Thyroid gland (tissue), 4 donors: ENCODE measurements at regions not wholly inside any gene's neighbourhood (a gene's known extent, or its start where the extent isn't known, plus 50 kb on each side); places are given as distances from the start of the nearest gene placed in this dataset.

Experiments
- DNase-seq, 2 donors: peaks; one replicate each; pipeline ENCODE4 v3.0.0-alpha.2; 2019
- H3K27ac ChIP-seq, 3 donors: fragments of 200-600 bp; sonication (generic); 1 replicate in 2 of 3; 2 replicates in 1 of 3; pipeline ENCODE4 v1.5.1; 2016 to 2019; ENCODE audit warnings: mild to moderate bottlenecking in 1 of 3, moderate library complexity in 1 of 3
- H3K27me3 ChIP-seq: fragments of 200-600 bp; sonication (generic); one replicate; pipeline ENCODE4 v1.5.1; 2019
- H3K36me3 ChIP-seq, 2 donors: fragments of 200-600 bp; sonication (generic); one replicate each; pipeline ENCODE4 v1.5.1; 2016 to 2019
- H3K4me1 ChIP-seq, 2 donors: fragments of 200-600 bp; sonication (generic); one replicate each; pipeline ENCODE4 v1.5.1; 2017 to 2019
- H3K4me3 ChIP-seq, 3 donors: fragments of 200-600 bp; sonication (generic); replicated peaks in 1 of 3; 1 replicate in 2 of 3; 2 replicates in 1 of 3; pipeline ENCODE4 v1.5.1; 2016; ENCODE audit warnings: mild to moderate bottlenecking in 1 of 3
- H3K9me3 ChIP-seq: fragments of 200-600 bp; sonication (generic); one replicate; pipeline ENCODE4 v1.5.1; 2017
- POLR2A ChIP-seq, 2 donors: fragments of 450-650 bp; IDR thresholded peaks; one replicate each; pipeline ENCODE4 v1.6.1; 2017; ENCODE audit warnings: antibody characterized with exemption in 2 of 2, mild to moderate bottlenecking in 2 of 2, moderate library complexity in 1 of 2
- WGBS, 2 donors: methylation state at CpG; one replicate each; pipeline ENCODE4 v1.1.5; 2017; 5-methylcytosine and 5-hydroxymethylcytosine counted together
- intact Hi-C: fragments of 100-400 bp; cut with DNase I; formaldehyde crosslinking; loops from one replicate; pipeline ENCODE4 v1.15.1; 2023
- TF ChIP-seq, protein P1 (sequence below), 6 experiments: fragments of 200-600 bp in 3 of 6; fragments of 450-650 bp in 3 of 6; sonication (generic) in 3 of 6; IDR thresholded peaks; one replicate each; pipeline ENCODE4 v1.5.1; 2016 to 2019; ENCODE audit warnings: antibody characterized with exemption in 6 of 6, mild to moderate bottlenecking in 2 of 6, inconsistent platforms in 1 of 6, moderate library complexity in 1 of 6

DNA sequence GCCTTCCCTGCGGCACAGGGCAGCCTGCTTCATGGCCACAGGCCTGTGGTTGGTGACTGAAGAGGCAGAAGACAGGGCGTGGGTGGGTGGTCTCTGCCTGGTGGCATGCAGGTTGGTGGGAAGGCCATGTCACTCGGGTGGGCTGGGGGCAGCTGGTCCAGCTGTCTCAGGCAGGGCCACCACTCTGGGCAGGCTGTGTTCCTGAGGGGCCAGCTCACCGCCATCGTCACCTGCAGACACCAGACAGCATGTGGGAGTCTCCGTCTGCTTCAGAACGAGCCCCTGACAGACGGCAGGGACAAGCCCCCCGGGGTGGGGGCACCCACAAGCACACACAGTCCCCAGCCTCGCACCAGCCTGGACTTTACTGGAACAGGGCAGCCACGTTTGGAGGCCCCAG, 750.1 kb downstream of the BRD1 start:
- Histone ChIP-seq H3K9me3 (no peaks in the 10 kb centered on the region), H3K27me3 (no peaks in the 10 kb centered on the region), H3K27ac (no peak overlapping the region), H3K4me1 (no peaks in the 10 kb centered on the region), H3K4me3 (no peak overlapping the region), H3K36me3 (no peaks in the 10 kb centered on the region)
- TF ChIP-seq, protein P1, sequence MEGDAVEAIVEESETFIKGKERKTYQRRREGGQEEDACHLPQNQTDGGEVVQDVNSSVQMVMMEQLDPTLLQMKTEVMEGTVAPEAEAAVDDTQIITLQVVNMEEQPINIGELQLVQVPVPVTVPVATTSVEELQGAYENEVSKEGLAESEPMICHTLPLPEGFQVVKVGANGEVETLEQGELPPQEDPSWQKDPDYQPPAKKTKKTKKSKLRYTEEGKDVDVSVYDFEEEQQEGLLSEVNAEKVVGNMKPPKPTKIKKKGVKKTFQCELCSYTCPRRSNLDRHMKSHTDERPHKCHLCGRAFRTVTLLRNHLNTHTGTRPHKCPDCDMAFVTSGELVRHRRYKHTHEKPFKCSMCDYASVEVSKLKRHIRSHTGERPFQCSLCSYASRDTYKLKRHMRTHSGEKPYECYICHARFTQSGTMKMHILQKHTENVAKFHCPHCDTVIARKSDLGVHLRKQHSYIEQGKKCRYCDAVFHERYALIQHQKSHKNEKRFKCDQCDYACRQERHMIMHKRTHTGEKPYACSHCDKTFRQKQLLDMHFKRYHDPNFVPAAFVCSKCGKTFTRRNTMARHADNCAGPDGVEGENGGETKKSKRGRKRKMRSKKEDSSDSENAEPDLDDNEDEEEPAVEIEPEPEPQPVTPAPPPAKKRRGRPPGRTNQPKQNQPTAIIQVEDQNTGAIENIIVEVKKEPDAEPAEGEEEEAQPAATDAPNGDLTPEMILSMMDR (IDR thresholded peaks at IDR 0.05) = no peak
- no peak for TF ChIP-seq POLR2A (IDR thresholded peaks at IDR 0.05)
- no peak for DNase-seq
- intact Hi-C loops = no loop called here
- 57 to 81% methylated on average over 7 to 8 of the region's 11 CpGs for WGBS, 2 donors

DNA sequence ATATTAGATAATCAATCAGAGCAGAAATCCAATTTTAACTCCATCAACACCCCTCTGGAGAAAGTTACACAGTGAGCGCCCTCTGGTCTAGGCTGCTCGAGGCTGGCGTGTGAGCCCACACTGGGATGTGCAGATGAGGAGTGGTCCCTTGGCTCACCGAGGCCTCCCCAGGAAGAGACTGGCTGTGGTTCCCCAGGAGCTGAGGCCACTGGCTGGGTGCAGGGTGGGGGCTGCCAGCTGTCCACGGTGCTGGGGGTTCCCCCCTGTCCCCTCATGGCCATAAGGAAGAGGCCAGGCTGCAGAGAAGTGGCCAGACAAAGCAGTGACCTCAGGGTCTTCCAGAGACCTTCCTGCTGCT, 750.7 kb downstream of the BRD1 start:
- H3K27me3 ChIP-seq = no peaks in the 10 kb centered on the region
- no peaks in the 10 kb centered on the region for H3K36me3 ChIP-seq
- no peaks in the 10 kb centered on the region for H3K4me1 ChIP-seq
- H3K9me3 ChIP-seq = no peaks in the 10 kb centered on the region
- intact Hi-C loops = no loop called here
- no peak for DNase-seq
- TF ChIP-seq, protein P1 (IDR thresholded peaks at IDR 0.05) = no peak
- TF ChIP-seq POLR2A (IDR thresholded peaks at IDR 0.05) = no peak
- no peak overlapping the region for H3K4me3 ChIP-seq
- no peak overlapping the region for H3K27ac ChIP-seq
- WGBS, 2 donors = 78 to 89% methylated on average over 4 to 5 of the region's 5 CpGs

DNA sequence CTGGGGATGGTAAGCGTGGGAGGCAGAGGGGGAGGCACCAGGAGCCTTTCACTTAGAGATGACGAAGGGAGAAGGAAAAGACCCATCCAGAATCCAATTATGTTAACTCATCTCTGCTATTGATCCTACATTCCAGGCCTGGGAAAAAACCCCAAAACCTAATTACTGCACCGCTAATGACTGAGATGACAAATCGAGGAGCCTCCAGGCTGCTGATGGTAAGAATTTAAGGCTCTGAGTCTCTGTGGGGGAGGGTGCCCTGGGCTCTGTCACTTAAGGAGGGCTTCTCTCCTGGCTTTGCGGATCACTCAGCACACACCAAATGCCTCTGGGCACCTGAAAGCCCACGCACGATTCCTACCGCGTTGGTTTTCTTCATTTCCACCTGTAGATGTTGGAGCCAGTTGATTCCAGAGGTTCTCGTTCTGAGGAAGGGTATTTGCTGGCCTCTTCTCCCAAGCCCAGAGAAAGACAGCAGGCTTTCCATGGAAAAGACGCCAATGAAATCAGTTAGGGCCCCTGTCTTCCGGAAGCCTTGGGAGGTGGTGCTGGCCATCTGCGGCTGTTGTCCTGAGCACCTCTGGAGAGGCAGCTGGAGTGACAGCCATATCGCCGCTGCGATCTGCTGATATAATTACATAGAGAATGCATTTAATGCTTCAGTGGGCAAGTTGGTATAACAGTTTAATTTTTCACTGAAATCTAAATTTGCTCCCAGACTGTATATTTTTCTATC, 751.2 kb downstream of the BRD1 start:
- Histone ChIP-seq H3K36me3 (no peaks in the 10 kb centered on the region), H3K4me3 (no peak overlapping the region), H3K4me1 (no peaks in the 10 kb centered on the region), H3K27ac (no peak overlapping the region), H3K9me3 (no peaks in the 10 kb centered on the region), H3K27me3 (no peaks in the 10 kb centered on the region)
- WGBS, 2 donors = 66% methylated on average over 16 of the region's 16 CpGs
- TF ChIP-seq POLR2A (IDR thresholded peaks at IDR 0.05) = no peak
- TF ChIP-seq, protein P1 (IDR thresholded peaks at IDR 0.05) = no peak
- intact Hi-C loops = no loop called here
- no peak for DNase-seq

DNA sequence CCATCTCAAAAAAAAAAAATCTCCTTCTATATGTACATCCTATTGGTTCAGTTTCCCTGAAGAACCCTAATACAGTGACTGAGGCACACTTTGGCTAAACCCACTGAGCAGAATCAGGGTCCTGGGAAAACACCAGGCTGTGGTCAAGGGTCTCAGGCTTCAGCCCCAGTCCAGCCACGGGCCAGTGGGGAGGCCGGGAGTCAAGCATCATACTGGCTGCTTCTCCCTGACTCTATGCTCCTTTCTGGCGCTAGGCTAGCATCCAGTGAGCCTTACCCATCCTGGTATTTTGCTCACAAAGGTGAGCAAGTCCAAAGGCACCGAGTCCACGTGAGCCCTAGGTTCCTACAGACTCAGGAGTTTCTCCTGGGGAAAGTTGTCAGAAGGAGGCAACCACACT, 752.5 kb downstream of the BRD1 start:
- no peak for DNase-seq

DNA sequence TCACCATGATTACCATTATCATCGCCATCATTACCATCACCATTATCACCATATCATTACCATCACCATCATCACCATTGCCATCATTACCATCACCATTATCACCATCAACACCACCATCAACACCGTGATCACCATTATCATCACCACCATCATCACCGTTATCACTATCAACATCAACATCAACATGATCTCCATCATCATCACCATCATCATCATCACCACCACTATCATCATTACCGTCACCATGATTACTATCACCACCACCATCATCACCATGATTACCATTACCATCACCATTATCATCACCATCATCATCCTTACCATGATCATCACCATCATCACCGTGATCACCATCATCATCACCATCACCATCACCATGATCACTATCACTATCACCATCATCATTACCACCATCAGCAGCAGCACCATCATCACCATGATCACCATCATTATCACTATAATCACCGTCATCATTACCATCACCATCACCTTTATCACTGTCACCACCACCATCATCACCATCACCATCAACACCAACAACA, 753.7 kb downstream of the BRD1 start:
- intact Hi-C loops = no loop called here
- H3K4me1 ChIP-seq = no peaks in the 10 kb centered on the region
- no peak for DNase-seq
- H3K4me3 ChIP-seq = no peak overlapping the region
- no peaks in the 10 kb centered on the region for H3K36me3 ChIP-seq
- TF ChIP-seq, protein P1 (IDR thresholded peaks at IDR 0.05) = no peak
- no peak for TF ChIP-seq POLR2A (IDR thresholded peaks at IDR 0.05)
- no peaks in the 10 kb centered on the region for H3K9me3 ChIP-seq
- 86 to 96% methylated on average over 6 of the region's 6 CpGs for WGBS, 2 donors
- no peaks in the 10 kb centered on the region for H3K27me3 ChIP-seq
- H3K27ac ChIP-seq = no peak overlapping the region

More for the DNA sequence above, 752.5 kb downstream of the BRD1 start:
- Histone ChIP-seq H3K27me3 (no peaks in the 10 kb centered on the region), H3K27ac (no peak overlapping the region), H3K9me3 (no peaks in the 10 kb centered on the region), H3K36me3 (no peaks in the 10 kb centered on the region), H3K4me1 (no peaks in the 10 kb centered on the region), H3K4me3 (no peak overlapping the region)
- intact Hi-C loops = no loop called here
- 79 to 82% methylated on average over 5 of the region's 5 CpGs for WGBS, 2 donors
- TF ChIP-seq POLR2A (IDR thresholded peaks at IDR 0.05) = no peak
- TF ChIP-seq, protein P1 (IDR thresholded peaks at IDR 0.05) = no peak
